ENCODE measurements at regions not wholly inside any gene's neighbourhood (a gene's known extent, or its start where the extent isn't known, plus 50 kb on each side); places are given as distances from the start of the nearest gene placed in this dataset.

- Histone ChIP-seq H3K9me3 (replicated peaks; ENCODE audit: control insufficient read depth, low read depth, low read length) (no peaks in the 10 kb centered on the region), H3K4me1 (ENCODE audit: control insufficient read depth, insufficient read depth, low read length) (no peaks in the 10 kb centered on the region), H3K4me3 (ENCODE audit: low read length) (no peak overlapping the region), H3K27me3 (ENCODE audit: control insufficient read depth, insufficient read depth, low read length) (no peaks in the 10 kb centered on the region), H3K36me3 (ENCODE audit: control insufficient read depth, insufficient read depth, low read length) (no peaks in the 10 kb centered on the region), H3K27ac (ENCODE audit: low read length) (no peak overlapping the region)
- no peak for DNase-seq
- no CpG with 5 or more reads among the region's 3 CpGs for WGBS (ENCODE audit: insufficient coverage)
Observed at GRCh38 chr3:110733045-110733444, 338.6 kb upstream of the NECTIN3 start.

- no peak for DNase-seq
- WGBS (ENCODE audit: insufficient coverage) = 86% methylated on average over 5 of the region's 5 CpGs
- H3K27me3 ChIP-seq (ENCODE audit: control insufficient read depth, insufficient read depth, low read length) = no peaks in the 10 kb centered on the region
- H3K36me3 ChIP-seq (ENCODE audit: control insufficient read depth, insufficient read depth, low read length) = no peaks in the 10 kb centered on the region
- no peak overlapping the region for H3K27ac ChIP-seq (ENCODE audit: low read length)
- no peaks in the 10 kb centered on the region for H3K9me3 ChIP-seq (replicated peaks; ENCODE audit: control insufficient read depth, low read depth, low read length)
- H3K4me3 ChIP-seq (ENCODE audit: low read length) = no peak overlapping the region
- no peaks in the 10 kb centered on the region for H3K4me1 ChIP-seq (ENCODE audit: control insufficient read depth, insufficient read depth, low read length)
Observed at GRCh38 chr3:110734524-110734923, 337.1 kb upstream of the NECTIN3 start.

- Histone ChIP-seq H3K9me3 (replicated peaks; ENCODE audit: control insufficient read depth, low read depth, low read length) (no peaks in the 10 kb centered on the region), H3K4me3 (ENCODE audit: low read length) (no peak overlapping the region), H3K27me3 (ENCODE audit: control insufficient read depth, insufficient read depth, low read length) (no peaks in the 10 kb centered on the region), H3K36me3 (ENCODE audit: control insufficient read depth, insufficient read depth, low read length) (no peaks in the 10 kb centered on the region), H3K4me1 (ENCODE audit: control insufficient read depth, insufficient read depth, low read length) (no peaks in the 10 kb centered on the region), H3K27ac (ENCODE audit: low read length) (no peak overlapping the region)
- WGBS (ENCODE audit: insufficient coverage) = no CpG with 5 or more reads among the region's 1 CpG
- no peak for DNase-seq
Observed at GRCh38 chr3:110736332-110736731, 335.3 kb upstream of the NECTIN3 start.

GRCh38 chr3:110738531-110738930 lies 333.1 kb upstream of the NECTIN3 start:
- Histone ChIP-seq H3K36me3 (ENCODE audit: control insufficient read depth, insufficient read depth, low read length) (no peaks in the 10 kb centered on the region), H3K27me3 (ENCODE audit: control insufficient read depth, insufficient read depth, low read length) (no peaks in the 10 kb centered on the region), H3K4me1 (ENCODE audit: control insufficient read depth, insufficient read depth, low read length) (no peaks in the 10 kb centered on the region), H3K27ac (ENCODE audit: low read length) (no peak overlapping the region), H3K4me3 (ENCODE audit: low read length) (no peak overlapping the region), H3K9me3 (replicated peaks; ENCODE audit: control insufficient read depth, low read depth, low read length) (no peaks in the 10 kb centered on the region)
- WGBS (ENCODE audit: insufficient coverage) = no CpG with 5 or more reads among the region's 1 CpG
- DNase-seq = no peak

GRCh38 chr3:110741891-110742290 lies 329.7 kb upstream of the NECTIN3 start:
- Histone ChIP-seq H3K27ac (ENCODE audit: low read length) (no peak overlapping the region), H3K4me3 (ENCODE audit: low read length) (no peak overlapping the region), H3K36me3 (ENCODE audit: control insufficient read depth, insufficient read depth, low read length) (no peaks in the 10 kb centered on the region), H3K9me3 (replicated peaks; ENCODE audit: control insufficient read depth, low read depth, low read length) (peaks cover 4% of the 10 kb centered on the region), H3K4me1 (ENCODE audit: control insufficient read depth, insufficient read depth, low read length) (no peaks in the 10 kb centered on the region), H3K27me3 (ENCODE audit: control insufficient read depth, insufficient read depth, low read length) (no peaks in the 10 kb centered on the region)
- 30% methylated on average over 2 of the region's 3 CpGs for WGBS (ENCODE audit: insufficient coverage)
- no peak for DNase-seq

- 20% methylated on average over 1 of the region's 1 CpG for WGBS (ENCODE audit: insufficient coverage)
- DNase-seq = no peak
- H3K27ac ChIP-seq (ENCODE audit: low read length) = no peak overlapping the region
- no peaks in the 10 kb centered on the region for H3K36me3 ChIP-seq (ENCODE audit: control insufficient read depth, insufficient read depth, low read length)
- H3K27me3 ChIP-seq (ENCODE audit: control insufficient read depth, insufficient read depth, low read length) = no peaks in the 10 kb centered on the region
- no peaks in the 10 kb centered on the region for H3K4me1 ChIP-seq (ENCODE audit: control insufficient read depth, insufficient read depth, low read length)
- no peak overlapping the region for H3K4me3 ChIP-seq (ENCODE audit: low read length)
- peaks cover 4% of the 10 kb centered on the region for H3K9me3 ChIP-seq (replicated peaks; ENCODE audit: control insufficient read depth, low read depth, low read length)
Observed at GRCh38 chr3:110743202-110743601, 328.4 kb upstream of the NECTIN3 start.

GRCh38 chr3:110743984-110744383 lies 327.6 kb upstream of the NECTIN3 start:
- no peak for DNase-seq
- Histone ChIP-seq H3K27ac (ENCODE audit: low read length) (no peak overlapping the region), H3K36me3 (ENCODE audit: control insufficient read depth, insufficient read depth, low read length) (no peaks in the 10 kb centered on the region), H3K9me3 (replicated peaks; ENCODE audit: control insufficient read depth, low read depth, low read length) (peaks cover 4% of the 10 kb centered on the region), H3K27me3 (ENCODE audit: control insufficient read depth, insufficient read depth, low read length) (no peaks in the 10 kb centered on the region), H3K4me1 (ENCODE audit: control insufficient read depth, insufficient read depth, low read length) (no peaks in the 10 kb centered on the region), H3K4me3 (ENCODE audit: low read length) (no peak overlapping the region)

GRCh38 chr3:110744723-110745122 lies 326.9 kb upstream of the NECTIN3 start:
- peaks cover 4% of the 10 kb centered on the region for H3K9me3 ChIP-seq (replicated peaks; ENCODE audit: control insufficient read depth, low read depth, low read length)
- H3K27me3 ChIP-seq (ENCODE audit: control insufficient read depth, insufficient read depth, low read length) = no peaks in the 10 kb centered on the region
- no peaks in the 10 kb centered on the region for H3K4me1 ChIP-seq (ENCODE audit: control insufficient read depth, insufficient read depth, low read length)
- H3K36me3 ChIP-seq (ENCODE audit: control insufficient read depth, insufficient read depth, low read length) = no peaks in the 10 kb centered on the region
- DNase-seq = no peak
- no peak overlapping the region for H3K27ac ChIP-seq (ENCODE audit: low read length)
- H3K4me3 ChIP-seq (ENCODE audit: low read length) = no peak overlapping the region
- WGBS (ENCODE audit: insufficient coverage) = 80% methylated on average over 1 of the region's 2 CpGs

GRCh38 chr3:110749006-110749405 lies 322.6 kb upstream of the NECTIN3 start:
- DNase-seq = no peak
- 100% methylated on average over 1 of the region's 6 CpGs for WGBS (ENCODE audit: insufficient coverage)
- no peaks in the 10 kb centered on the region for H3K27me3 ChIP-seq (ENCODE audit: control insufficient read depth, insufficient read depth, low read length)
- H3K4me3 ChIP-seq (ENCODE audit: low read length) = no peak overlapping the region
- peaks cover 4% of the 10 kb centered on the region for H3K9me3 ChIP-seq (replicated peaks; ENCODE audit: control insufficient read depth, low read depth, low read length)
- no peak overlapping the region for H3K27ac ChIP-seq (ENCODE audit: low read length)
- no peaks in the 10 kb centered on the region for H3K36me3 ChIP-seq (ENCODE audit: control insufficient read depth, insufficient read depth, low read length)
- H3K4me1 ChIP-seq (ENCODE audit: control insufficient read depth, insufficient read depth, low read length) = no peaks in the 10 kb centered on the region

- no peak overlapping the region for H3K4me3 ChIP-seq (ENCODE audit: low read length)
- peaks cover 4% of the 10 kb centered on the region for H3K9me3 ChIP-seq (replicated peaks; ENCODE audit: control insufficient read depth, low read depth, low read length)
- H3K27me3 ChIP-seq (ENCODE audit: control insufficient read depth, insufficient read depth, low read length) = no peaks in the 10 kb centered on the region
Observed at GRCh38 chr3:110750201-110750600, 321.4 kb upstream of the NECTIN3 start.

GRCh38 chr3:110752307-110752706 lies 319.3 kb upstream of the NECTIN3 start:
- Histone ChIP-seq H3K4me3 (ENCODE audit: low read length) (no peak overlapping the region), H3K9me3 (replicated peaks; ENCODE audit: control insufficient read depth, low read depth, low read length) (no peaks in the 10 kb centered on the region), H3K27ac (ENCODE audit: low read length) (no peak overlapping the region), H3K36me3 (ENCODE audit: control insufficient read depth, insufficient read depth, low read length) (no peaks in the 10 kb centered on the region), H3K4me1 (ENCODE audit: control insufficient read depth, insufficient read depth, low read length) (peaks cover 3% of the 10 kb centered on the region), H3K27me3 (ENCODE audit: control insufficient read depth, insufficient read depth, low read length) (no peaks in the 10 kb centered on the region)
- WGBS (ENCODE audit: insufficient coverage) = 100% methylated on average over 1 of the region's 3 CpGs
- DNase-seq = no peak

More at GRCh38 chr3:110750201-110750600, 321.4 kb upstream of the NECTIN3 start:
- no peaks in the 10 kb centered on the region for H3K36me3 ChIP-seq (ENCODE audit: control insufficient read depth, insufficient read depth, low read length)
- no peak overlapping the region for H3K27ac ChIP-seq (ENCODE audit: low read length)
- DNase-seq = no peak
- H3K4me1 ChIP-seq (ENCODE audit: control insufficient read depth, insufficient read depth, low read length) = peaks cover 3% of the 10 kb centered on the region

Measured in muscle of leg (tissue), 3 donors.